GM18498 (cell line): ENCODE measurements at regions not wholly inside any gene's neighbourhood (a gene's known extent, or its start where the extent isn't known, plus 50 kb on each side); places are given as distances from the start of the nearest gene placed in this dataset.
"Not testable (repeated sequence)": the region's sequence is repeated elsewhere in the genome, so short reads cannot be mapped to it uniquely, and the experiment has no call there.

Experiments used
- ATAC-seq: cut with Tn5 transposase; IDR thresholded peaks from one replicate; pipeline ENCODE4 v1.9.1; 2021; ENCODE audit warnings: mild to moderate bottlenecking, moderate library complexity; ENCODE audit not compliant: unreplicated experiment

DNA sequence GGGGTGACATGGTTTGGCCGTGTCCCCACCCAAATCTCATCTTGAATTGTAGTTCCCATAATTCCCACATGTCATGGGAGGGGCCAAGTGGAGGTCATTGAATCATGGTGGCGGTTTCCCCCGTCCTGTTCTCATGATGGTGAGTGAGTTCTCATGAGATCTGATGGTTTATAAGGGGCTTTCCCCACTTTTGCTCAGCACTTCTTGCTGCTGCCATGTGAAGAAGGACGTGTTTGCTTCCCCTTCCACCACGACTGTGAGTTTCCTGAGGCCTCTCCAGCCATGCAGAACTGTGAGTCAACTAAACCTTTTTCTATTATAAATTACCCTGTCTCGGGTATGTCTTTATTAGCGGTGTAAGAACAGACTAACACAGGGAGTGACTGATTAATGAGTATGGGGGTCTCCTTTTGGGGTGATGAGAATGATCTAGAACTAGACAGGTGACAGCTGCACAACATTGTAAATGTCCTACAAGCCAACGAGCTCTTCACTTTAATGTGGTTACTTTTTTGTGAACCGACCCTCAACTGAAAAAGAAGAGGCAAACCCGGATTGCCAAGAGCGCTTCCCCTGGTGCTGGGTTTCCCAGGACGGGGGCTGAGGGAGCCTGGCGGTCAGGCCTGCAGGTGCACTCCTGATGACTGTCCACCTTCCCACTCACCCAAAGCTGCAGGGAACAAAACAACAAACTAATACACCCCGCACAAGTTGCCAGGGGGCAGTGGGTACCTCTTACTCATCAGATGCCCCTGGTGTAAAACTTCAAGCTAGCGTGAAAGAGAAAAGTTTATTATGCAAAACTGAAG lies 90.1 kb downstream of the NCOR2 start:
- ATAC-seq = no peak

DNA sequence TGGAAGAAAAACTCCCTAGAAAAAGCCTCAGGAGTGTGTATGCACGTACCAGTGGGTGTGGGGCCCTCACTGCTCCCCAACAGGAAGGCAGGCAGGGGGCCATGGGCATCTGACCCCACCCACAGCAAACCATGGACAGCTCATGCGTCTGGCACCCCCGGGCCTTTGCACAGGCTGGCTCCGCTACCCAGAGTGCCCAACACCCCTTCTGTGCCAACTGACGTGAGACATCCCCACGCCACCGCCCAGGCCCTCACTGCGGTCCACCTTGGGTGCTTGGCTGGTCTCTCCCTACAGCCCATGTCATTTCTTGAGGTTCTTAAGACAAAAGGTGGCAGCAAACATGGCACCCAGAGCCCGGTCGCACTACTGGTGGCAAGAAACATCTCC lies 91.4 kb downstream of the NCOR2 start:
- no peak for ATAC-seq

DNA sequence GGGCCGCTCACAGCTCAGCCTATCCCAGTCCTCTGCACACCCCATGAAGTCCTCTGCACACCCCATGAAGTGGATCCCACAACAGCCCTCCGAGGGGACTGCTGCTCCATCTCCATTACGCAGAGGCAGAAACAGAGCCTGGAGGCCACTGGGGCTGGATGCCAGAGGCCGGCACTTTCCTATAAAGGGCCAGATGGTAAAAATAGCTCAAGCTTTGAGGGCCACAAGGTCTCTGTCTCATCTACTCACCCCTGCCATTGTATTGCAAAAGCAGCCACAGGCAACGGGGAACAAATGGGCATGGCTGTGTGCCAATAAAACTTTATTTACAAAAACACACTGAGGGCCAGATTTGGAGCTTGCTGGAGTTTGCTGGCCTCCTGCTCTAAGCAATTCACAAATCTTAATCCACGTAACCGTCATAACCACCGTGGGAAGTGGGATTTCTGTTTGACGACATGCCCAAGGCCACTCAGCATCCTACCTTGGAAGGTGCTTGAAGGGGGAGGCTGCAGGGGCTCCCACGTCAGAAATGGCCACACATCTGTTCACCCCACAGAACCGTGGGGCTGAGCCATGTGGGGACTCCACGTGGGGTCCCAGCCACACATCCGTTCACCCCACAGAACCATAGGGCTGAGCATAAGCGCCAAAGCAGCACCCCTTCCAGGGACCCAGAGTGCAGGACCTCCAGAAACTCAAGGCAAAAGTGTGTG lies 92.0 kb downstream of the NCOR2 start:
- ATAC-seq = no peak

DNA sequence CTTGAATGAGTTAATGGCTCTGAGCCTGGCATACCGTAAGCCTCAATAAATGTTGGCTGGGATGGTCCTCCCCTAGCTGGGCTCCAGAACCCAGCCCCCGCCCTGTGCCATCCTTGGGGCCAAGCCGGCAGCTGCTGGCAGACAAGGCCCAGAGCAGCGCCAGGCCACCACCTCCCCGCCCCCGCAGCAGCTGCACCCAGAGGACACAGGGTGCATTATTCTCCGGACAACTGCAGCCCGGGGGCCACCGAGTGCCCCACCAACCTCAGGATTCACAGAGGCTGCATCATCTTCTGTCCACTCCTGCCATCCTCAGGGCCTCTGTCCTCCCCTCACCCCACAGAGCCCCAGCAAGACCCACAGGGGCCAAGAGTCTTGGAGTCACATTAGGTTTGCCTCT lies 92.7 kb downstream of the NCOR2 start:
- no peak for ATAC-seq

DNA sequence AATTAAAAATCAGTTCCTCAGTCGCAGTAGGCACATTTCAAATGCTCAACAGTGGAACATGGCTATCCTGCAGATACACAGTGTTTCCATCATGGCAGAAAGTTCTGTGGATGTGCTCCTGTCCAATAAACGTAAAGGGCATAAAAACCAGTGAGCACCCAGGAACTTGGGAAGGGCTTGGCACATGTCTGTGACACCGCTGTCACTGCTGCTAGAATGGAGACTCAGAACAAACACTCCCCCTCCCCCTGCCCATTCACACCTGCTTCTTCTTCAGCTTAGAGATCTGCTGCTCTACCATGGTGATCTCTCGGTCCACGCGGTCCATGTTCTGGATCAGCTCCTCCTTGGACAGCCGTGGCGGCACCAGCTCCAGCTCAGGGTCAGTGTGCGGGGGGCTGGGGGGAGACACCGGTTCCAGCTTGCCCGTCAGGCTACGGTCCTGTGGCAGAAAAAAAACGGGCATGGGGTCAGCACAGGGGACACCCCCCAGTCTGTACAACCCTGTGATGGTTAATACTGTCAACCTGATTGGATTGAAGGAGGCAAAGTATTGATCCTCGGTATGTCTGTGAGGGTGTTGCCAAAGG lies 94.6 kb downstream of the NCOR2 start:
- no peak for ATAC-seq

- no peak for ATAC-seq
Measured at GRCh38 chr12:124471828-124472227, 95.6 kb downstream of the NCOR2 start.

- no peak for ATAC-seq
Measured at GRCh38 chr12:124470806-124471205, 96.6 kb downstream of the NCOR2 start.

- ATAC-seq = no peak
Measured at GRCh38 chr12:124470139-124470538, 97.3 kb downstream of the NCOR2 start.

DNA sequence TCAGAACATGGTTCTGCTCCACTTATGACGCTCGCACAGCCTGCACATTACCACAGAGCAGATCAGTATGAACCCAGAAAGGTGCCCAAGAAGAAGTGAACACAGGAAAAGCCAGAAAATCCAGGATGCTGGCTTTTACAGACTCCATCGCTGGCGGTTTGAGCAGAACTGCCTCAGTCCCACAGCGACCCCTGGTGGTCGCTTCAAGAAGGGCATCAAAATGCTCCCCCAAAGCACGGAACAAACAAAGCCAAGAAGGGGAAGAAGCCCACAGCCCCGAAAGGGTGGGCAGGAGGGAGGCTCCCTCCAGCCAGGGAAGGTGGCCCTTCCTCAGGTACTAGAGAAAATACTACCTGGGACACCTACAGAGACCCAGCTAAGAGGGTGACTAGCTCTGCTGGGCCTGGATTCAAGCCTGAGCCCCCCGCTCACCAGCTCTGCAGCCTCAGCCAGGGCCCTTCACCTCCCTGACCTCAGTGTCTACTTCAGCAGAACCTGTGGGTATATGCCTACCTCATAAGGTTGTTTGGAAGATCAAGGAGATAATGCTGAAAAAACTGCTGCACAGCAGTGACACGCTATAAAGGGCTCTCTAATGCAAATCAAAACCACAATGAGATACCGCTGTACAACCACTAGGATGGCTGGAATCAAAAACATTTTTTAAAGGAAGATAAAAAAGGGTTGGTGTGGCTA lies 98.1 kb downstream of the NCOR2 start:
- no peak for ATAC-seq

DNA sequence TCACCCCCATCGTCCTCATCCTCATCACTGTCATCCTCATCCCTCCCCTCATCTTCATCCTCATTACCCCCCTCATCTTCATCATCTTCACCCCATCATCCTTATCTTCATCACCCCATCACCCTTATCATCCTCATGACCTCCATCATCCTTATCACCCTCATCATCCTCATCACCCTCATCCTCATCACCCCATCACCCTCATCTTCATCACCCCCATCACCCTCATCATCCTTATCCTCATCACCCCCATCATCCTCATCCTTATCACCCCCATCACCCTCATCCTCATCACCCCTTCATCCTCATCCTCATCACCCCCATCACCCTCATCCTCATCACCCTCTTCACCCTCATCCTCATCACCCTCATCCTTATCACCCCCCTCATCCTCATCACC lies 99.9 kb downstream of the NCOR2 start:
- ATAC-seq = not testable (repeated sequence)

DNA sequence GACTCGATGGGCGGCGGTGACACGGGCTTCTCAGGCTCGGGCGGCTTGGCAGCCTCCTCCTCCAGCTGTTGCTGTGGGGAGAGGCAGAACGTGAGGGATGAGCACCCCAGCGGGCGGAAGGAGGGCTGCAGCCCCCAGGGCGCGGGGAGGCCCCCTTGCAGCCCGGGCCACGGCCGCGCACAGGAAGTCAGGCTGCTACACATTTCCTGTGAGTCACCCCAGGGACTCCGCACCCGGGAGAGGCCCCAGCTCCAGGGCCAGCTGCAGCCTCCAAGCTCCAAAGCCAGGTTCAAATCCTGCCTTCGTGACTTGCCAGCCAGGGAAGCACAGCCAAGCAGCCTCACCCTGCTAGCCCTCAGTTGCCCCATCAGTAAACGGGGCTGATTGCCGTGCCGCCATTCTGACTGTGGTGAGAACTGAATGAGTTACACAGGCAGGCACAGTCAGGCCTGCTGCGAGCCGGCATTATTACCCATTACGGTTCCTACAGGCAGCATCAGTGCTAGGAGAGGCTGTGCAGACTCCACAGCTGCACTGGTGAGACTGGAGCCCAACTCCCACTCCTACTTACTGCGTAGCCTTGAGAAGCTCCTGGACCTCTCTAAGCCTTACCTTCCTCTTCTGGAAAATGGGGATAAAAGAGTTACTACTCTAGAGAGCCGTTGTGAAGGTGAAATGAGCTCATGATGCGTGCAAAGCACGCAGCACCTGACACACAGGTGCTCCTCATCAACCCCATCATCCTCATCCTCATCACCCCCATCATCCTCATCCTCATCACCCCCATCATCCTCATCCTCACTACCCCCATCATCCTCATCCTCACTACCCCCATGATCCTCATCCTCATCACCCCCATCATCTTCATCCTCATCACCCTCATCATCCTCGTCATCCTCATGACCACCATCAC lies 100.9 kb downstream of the NCOR2 start:
- peak; percentile 96 for ATAC-seq

GRCh38 chr12:124465473-124465872 lies 101.9 kb downstream of the NCOR2 start:
- no peak for ATAC-seq

DNA sequence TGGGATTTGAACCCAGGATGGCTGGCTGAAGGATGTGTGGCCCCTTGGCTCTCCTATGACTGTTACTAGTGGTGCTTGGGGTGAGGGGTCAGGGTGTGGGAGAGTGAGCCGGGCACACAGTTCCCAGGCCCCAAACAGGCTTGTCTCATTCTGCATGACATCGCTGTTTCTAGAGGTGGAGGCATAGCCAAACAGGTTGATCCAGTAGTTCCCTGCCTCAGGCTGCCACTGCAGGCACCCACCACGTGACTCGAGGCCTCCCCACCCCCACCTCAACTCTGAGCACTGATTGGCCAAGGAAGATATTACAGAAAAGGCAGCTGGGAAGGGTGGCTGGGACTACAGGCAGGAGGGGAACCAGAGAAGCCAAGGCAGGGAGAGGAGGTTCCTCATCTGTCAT lies 102.6 kb downstream of the NCOR2 start:
- ATAC-seq = no peak

GRCh38 chr12:124464062-124464461 lies 103.3 kb downstream of the NCOR2 start:
- no peak for ATAC-seq

DNA sequence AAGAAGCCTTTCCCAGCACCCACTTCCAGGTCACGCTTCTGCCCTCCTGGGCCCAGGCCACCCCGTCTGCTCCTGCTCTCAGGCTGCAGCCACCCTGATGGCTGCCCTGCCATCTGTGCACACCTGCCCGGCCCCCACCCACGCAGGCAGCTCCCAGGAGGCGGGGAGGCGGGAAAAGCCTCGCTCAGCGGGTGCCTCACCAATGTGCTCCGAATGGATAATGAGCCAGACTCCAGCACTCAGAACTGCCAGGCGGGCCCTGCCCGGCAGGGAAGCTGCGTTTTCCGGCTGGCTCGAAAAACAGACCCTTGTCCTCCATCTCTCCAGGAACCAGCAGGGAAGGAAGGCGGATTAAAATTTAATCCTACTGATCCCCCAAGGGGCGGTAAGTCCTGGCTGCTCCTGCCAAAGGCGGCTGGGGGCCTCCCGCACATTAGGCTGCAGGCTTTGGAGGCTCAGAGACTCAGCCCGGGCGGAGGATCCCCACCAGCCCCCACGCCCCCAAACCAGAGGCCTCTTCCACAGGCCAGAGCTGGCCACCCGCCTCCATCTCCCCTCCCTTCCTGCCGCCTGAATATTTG lies 104.0 kb downstream of the NCOR2 start:
- no peak for ATAC-seq

- no peak for ATAC-seq
Measured at GRCh38 chr12:124462750-124463149, 104.7 kb downstream of the NCOR2 start.

- ATAC-seq = no peak
Measured at GRCh38 chr12:124461851-124462623, 105.4 kb downstream of the NCOR2 start.

- ATAC-seq = no peak
Measured at GRCh38 chr12:124461241-124461673, 106.2 kb downstream of the NCOR2 start.

DNA sequence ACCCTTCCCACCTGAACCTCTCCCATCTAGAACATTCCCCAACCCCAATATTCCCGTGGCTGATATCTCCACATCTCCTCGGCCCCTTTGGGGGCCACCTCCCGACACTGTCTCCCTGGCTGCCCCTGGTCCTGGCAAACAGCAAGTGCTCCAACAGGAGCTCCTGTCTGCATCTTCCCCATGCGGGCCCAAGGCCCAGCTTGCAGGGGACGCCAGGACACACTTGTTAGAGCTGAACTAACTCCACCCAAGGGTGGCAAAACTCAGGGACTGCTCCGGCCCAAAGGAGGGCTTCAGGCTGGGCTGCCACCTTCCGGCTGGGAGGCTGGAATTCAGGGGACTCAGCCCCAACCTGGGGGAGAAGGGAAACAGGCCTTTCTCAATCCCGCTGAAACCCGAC lies 106.6 kb downstream of the NCOR2 start:
- no peak for ATAC-seq
